ENCODE measurements at regions not wholly inside any gene's neighbourhood (a gene's known extent, or its start where the extent isn't known, plus 50 kb on each side); places are given as distances from the start of the nearest gene placed in this dataset.

GRCh38 chr12:34393821-34394150 lies 371.5 kb downstream of the ALG10 start:
- peaks cover 9% of the 10 kb centered on the region for H3K27me3 ChIP-seq (ENCODE audit: low read depth)
- no peak overlapping the region for H3K27ac ChIP-seq
- intact Hi-C loops (cut with DNase I): no loop called here
- no peaks in the 10 kb centered on the region for H3K36me3 ChIP-seq
- TF ChIP-seq CTCF (IDR thresholded peaks at IDR 0.05): no peak
- no peak overlapping the region for H3K4me3 ChIP-seq
- peaks cover 18% of the 10 kb centered on the region for H3K9me3 ChIP-seq
- DNase-seq: peak; percentile 15
- no peaks in the 10 kb centered on the region for H3K4me1 ChIP-seq
- ATAC-seq: no peak

DNA sequence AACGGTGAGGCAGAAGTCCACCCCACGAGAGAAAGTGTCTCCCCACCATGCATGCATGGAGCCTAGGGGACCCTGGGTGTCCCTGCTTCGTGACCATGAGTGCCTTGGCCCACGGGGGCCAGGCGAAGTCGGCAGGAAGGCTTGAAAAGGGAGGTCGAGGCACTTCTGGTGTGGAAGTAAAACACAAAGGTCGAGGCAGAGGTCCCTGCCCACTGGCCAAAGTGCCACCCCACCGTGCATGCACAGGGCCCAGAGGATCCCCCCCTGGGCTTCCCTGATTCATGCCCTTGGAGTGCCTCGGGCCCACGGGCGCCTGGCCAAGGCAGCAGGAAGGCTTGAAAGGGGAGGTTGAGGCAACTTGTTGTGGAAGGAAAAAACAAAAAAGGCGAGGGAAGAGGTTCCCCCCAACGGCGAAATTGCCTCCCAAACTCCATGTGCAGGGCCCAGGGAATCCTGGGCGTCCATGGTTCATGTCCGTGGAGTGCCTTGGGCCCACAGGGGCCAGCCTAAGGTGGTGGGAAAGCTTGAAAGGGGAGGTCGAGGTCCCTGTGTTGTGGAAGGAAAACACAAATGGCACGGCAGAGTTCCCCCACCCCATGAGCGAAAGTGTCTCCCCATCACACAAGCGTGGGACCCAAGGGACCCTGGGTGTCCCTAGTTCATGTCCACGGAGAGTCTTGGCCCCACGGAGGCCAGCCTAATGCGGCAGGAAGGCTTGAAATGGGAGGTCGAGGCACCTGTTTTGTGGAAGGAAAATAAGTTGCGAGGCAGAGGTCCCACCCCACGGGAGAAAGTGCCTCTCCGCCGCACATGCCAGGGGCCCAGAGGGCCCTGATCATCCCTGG lies 372.1 kb downstream of the ALG10 start:
- H3K36me3 ChIP-seq: no peaks in the 10 kb centered on the region
- TF ChIP-seq CTCF (IDR thresholded peaks at IDR 0.05): no peak
- peaks cover 9% of the 10 kb centered on the region for H3K27me3 ChIP-seq (ENCODE audit: low read depth)
- H3K4me3 ChIP-seq: no peak overlapping the region
- DNase-seq (peak; percentile 28), ATAC-seq (no peak)
- intact Hi-C loops (cut with DNase I): no loop called here
- no peak overlapping the region for H3K27ac ChIP-seq
- H3K9me3 ChIP-seq: peaks cover 18% of the 10 kb centered on the region
- H3K4me1 ChIP-seq: no peaks in the 10 kb centered on the region

DNA sequence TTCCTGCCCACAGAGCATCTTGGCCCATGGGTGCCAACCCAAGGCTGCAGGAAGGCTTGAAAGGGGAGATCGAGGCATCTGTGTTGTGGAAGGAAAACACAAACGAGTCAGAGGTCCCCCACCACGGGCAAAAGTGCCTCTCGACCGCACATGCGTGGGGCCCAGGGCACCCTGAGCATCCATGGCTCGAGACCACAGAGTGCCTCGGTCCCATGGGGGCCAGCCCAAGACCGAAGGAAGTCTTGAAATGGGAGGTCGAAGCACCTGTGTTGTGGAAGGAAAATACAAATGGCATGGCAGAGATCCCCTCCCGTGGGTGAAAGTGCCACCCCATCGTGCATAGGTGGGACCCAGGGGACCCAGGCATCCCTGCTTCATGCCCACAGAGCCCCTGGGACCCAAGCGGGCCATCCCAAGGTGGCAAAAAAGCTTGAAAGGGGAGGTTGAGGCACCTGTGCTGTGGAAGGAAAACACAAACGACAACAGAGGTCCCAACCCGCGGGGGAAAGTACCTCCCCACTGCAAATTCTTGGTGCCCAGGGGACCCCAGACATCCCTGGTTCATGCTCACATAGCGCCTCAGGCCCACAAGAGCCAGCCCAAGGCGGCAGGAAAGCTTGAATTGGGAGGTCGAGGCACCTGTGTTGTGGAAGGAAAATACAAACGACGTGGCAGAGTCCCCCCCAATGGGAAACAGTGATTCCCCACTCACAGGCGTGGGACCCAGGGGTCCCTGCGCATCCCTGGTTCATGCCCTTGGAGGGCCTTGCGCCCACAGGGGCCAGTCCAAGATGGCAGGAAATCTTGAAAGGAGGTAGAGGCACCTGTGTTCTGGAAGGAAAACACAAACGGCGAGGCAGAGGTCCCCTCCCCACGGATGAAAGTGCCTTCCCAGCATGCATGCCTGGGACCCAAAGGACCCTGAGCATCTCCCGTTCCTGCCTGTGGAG lies 373.0 kb downstream of the ALG10 start:
- peaks cover 3% of the 10 kb centered on the region for H3K27me3 ChIP-seq (ENCODE audit: low read depth)
- H3K4me1 ChIP-seq: no peaks in the 10 kb centered on the region
- TF ChIP-seq CTCF (IDR thresholded peaks at IDR 0.05): no peak
- H3K4me3 ChIP-seq: no peak overlapping the region
- peaks cover 11% of the 10 kb centered on the region for H3K9me3 ChIP-seq
- H3K27ac ChIP-seq: no peak overlapping the region
- no peaks in the 10 kb centered on the region for H3K36me3 ChIP-seq
- ATAC-seq (no peak), DNase-seq (peak; percentile 23)
- intact Hi-C loops (cut with DNase I): no loop called here

DNA sequence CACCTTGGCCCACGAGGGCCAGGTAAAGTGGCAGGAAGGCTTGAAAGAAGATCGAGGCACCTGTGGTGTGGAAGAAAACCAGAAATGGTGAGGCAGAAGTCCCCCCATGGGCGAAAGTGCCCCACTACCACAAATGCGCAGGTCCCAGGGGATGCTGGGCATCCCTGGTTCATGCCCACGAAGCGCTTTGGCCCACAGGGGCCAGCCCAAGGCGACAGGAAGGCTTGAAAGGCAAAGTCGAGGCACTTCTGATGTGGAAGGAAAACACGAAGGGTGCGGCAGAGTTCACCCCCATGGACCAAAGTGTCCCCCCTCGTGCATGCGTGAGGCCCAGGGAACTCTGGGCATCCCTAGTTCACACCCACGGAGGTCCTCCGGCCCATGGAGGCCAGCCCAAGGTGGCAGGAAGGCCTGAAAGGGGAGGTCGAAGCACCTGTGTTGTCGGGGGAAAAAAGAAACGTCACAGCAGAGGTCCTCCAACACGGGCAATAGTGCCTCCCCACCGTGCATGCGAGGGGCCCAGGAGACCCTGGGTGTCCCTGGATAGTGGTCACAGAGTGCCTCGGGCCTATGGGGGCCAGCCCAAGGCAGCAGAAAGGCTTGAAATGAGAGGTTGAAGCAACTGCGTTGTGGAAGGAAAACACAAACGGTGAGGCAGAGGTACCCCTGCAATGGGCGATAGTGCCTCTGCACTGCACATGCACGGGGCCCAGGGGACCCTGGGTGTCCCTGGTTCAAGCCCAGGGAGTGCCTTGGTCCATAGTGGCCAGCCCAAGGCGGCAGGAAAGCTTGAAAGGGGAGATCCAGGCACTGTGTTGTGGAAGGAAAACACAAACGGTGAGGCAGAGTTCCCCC lies 373.9 kb downstream of the ALG10 start:
- no peaks in the 10 kb centered on the region for H3K4me1 ChIP-seq
- peaks cover 2% of the 10 kb centered on the region for H3K27me3 ChIP-seq (ENCODE audit: low read depth)
- no peak overlapping the region for H3K27ac ChIP-seq
- DNase-seq (peak; percentile 20), ATAC-seq (no peak)
- peaks cover 13% of the 10 kb centered on the region for H3K9me3 ChIP-seq
- intact Hi-C loops (cut with DNase I): no loop called here
- TF ChIP-seq CTCF (IDR thresholded peaks at IDR 0.05): no peak
- no peaks in the 10 kb centered on the region for H3K36me3 ChIP-seq
- no peak overlapping the region for H3K4me3 ChIP-seq
